Pancreas (tissue), 10 donors: ENCODE measurements at regions not wholly inside any gene's neighbourhood (a gene's known extent, or its start where the extent isn't known, plus 50 kb on each side); places are given as distances from the start of the nearest gene placed in this dataset.

Experiments used
- ATAC-seq, 4 donors: fragments of 200-7000 bp; cut with Tn5 transposase; one replicate each; pipeline versions ENCODE4 v1.8.0 to v1.9.1; 2020; ENCODE audit warnings: mild to moderate bottlenecking in 4 of 4, moderate library complexity in 4 of 4
- DNase-seq, 6 donors: peaks; one replicate each; pipeline ENCODE4 v3.0.0-alpha.2; 2020
- FAIRE-seq: peaks from 2 replicates; lab custom pipeline; 2012; peaks lifted over from hg19 to GRCh38; lab: Jason Lieb, UNC
- H3K27ac ChIP-seq, 4 donors: fragments of 200-600 bp; sonication (generic); 1 replicate in 3 of 4; 2 replicates in 1 of 4; pipeline versions ENCODE4 v1.5.0 to v1.8.0; 2020
- H3K27me3 ChIP-seq, 4 donors: fragments of 200-600 bp; one replicate each; pipeline ENCODE4 v1.8.0; 2021
- H3K36me3 ChIP-seq, 3 donors: fragments of 200-600 bp; sonication (generic) in 1 of 3; one replicate each; pipeline versions ENCODE4 v1.5.0 to v1.8.0; 2020 to 2021
- H3K4me1 ChIP-seq, 3 donors: fragments of 200-600 bp; one replicate each; pipeline ENCODE4 v1.8.0; 2021
- H3K4me3 ChIP-seq, 4 donors: fragments of 200-600 bp; sonication (generic) in 2 of 4; one replicate each; pipeline versions ENCODE4 v1.5.0 to v1.8.0; 2020 to 2021
- H3K9me3 ChIP-seq, 4 donors: fragments of 200-600 bp; one replicate each; pipeline ENCODE4 v1.8.0; 2021
- WGBS, 2 donors: extraction: QIAGEN DNeasy Blood & Tissue Kit; methylation state at CpG; one replicate each; pipeline ENCODE4 v1.1.7; 2013; 5-methylcytosine and 5-hydroxymethylcytosine counted together
- intact Hi-C, 3 donors: fragments of 100-400 bp; cut with DNase I; formaldehyde crosslinking; loops; one replicate each; pipeline versions ENCODE4 v1.11.1 to v1.14.2; 2022
- TF ChIP-seq, protein P1 (sequence below), 4 donors: fragments of 200-600 bp; sonication (generic) in 3 of 4; IDR thresholded peaks; one replicate each; pipeline versions ENCODE4 v1.5.0 to v1.8.0; 2021; ENCODE audit warnings: antibody characterized with exemption in 4 of 4
- donor health status: healthy with polysubstance abuse.
- donor health status: DM: no; HTN: no; CAD: no; lungs with moderate emphysema.
- donor health status: DM: no; HTN: no; CAD: no.
- donor health status: control.
- donor health status: control.
- donor health status: Bipolar disorder and iron deficiency.
- donor health status: DM: yes; HTN: yes; CAD: no.
- donor health status: DM: no; HTN: no; CAD: no.
- donor health status: DM: no; HTN: no; CAD: no.
- donor health status: DM: yes; HTN: yes; CAD: no.

DNA sequence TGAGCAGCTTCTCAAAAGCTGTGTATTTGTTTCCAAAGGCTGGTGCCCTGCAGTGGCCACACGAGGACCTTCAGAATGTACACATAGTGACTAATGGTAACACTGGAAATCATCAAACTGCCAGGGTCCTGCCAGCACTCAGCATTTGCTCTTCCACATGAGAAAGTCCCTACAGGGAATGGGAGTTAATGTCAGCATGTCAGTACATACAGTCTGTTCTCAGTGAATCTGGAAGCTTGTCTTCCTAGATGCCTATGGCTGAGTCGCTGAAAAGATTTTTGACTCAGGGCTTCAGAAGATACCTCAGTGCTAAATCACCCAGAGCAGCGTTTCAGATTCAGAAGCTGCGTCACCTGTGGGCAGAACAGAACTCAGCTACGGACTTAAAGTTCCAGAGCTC lies 108.2 kb downstream of the CDC7 start:
- no peak overlapping the region for H3K4me3 ChIP-seq
- no peak overlapping the region for H3K27ac ChIP-seq
- 78 to 80% methylated on average over 5 of the region's 5 CpGs for WGBS, 2 donors
- ATAC-seq (no peak), DNase-seq (no peak), FAIRE-seq (no peak)
- no peaks in the 10 kb centered on the region for H3K36me3 ChIP-seq
- H3K4me1 ChIP-seq = no peaks in the 10 kb centered on the region
- TF ChIP-seq, protein P1, sequence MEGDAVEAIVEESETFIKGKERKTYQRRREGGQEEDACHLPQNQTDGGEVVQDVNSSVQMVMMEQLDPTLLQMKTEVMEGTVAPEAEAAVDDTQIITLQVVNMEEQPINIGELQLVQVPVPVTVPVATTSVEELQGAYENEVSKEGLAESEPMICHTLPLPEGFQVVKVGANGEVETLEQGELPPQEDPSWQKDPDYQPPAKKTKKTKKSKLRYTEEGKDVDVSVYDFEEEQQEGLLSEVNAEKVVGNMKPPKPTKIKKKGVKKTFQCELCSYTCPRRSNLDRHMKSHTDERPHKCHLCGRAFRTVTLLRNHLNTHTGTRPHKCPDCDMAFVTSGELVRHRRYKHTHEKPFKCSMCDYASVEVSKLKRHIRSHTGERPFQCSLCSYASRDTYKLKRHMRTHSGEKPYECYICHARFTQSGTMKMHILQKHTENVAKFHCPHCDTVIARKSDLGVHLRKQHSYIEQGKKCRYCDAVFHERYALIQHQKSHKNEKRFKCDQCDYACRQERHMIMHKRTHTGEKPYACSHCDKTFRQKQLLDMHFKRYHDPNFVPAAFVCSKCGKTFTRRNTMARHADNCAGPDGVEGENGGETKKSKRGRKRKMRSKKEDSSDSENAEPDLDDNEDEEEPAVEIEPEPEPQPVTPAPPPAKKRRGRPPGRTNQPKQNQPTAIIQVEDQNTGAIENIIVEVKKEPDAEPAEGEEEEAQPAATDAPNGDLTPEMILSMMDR (IDR thresholded peaks at IDR 0.05) = no peak
- no peaks in the 10 kb centered on the region for H3K27me3 ChIP-seq
- no peaks in the 10 kb centered on the region for H3K9me3 ChIP-seq
- intact Hi-C loops = no loop called here

DNA sequence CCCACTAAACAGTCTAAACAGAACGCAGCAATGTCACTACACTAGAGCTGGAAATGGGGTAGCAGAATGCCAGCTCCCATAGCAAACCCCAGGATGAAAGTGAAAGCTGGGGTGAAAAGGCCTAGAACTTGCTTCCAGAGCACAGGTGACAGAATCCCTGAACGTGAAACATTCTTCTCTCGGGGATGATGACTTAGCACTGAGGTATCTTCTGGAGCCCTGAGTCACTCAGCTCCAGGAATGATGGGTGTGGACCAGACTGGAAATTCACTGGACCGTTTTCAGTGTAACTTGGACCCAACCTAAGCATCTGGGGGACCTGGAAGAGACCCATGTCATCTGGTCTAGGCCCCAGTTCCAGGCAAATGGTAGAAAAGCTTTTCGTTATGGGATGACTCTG lies 108.9 kb downstream of the CDC7 start:
- DNase-seq (no peak), ATAC-seq (no peak), FAIRE-seq (no peak)
- no peaks in the 10 kb centered on the region for H3K9me3 ChIP-seq
- H3K27ac ChIP-seq = no peak overlapping the region
- no peaks in the 10 kb centered on the region for H3K27me3 ChIP-seq
- intact Hi-C loops = no loop called here
- no peak overlapping the region for H3K4me3 ChIP-seq
- WGBS, 2 donors = 73 to 79% methylated on average over 5 of the region's 5 CpGs
- H3K36me3 ChIP-seq = no peaks in the 10 kb centered on the region
- no peaks in the 10 kb centered on the region for H3K4me1 ChIP-seq
- TF ChIP-seq, protein P1 (IDR thresholded peaks at IDR 0.05) = no peak

DNA sequence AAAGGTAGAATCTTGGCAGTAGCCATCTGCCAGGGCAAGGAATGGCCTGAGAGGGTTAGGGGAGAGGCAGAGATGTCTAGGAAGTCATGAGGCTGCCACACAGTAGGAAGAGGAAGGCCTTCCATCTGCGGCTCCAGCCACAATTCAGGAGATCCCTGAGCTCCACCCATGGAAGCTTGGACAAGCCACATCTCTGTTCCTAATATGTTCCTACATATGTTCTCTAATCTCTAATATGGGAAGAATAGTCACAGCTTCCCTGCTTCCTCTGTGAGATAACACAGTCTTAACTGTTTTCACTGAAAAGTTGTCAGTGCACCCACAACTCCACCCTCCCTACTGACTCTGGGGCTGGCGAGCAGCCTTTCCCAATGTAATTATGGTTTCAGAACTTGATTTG lies 109.5 kb downstream of the CDC7 start:
- WGBS, 2 donors = 94 to 95% methylated on average over 2 of the region's 2 CpGs
- TF ChIP-seq, protein P1 (IDR thresholded peaks at IDR 0.05) = no peak
- FAIRE-seq = no peak
- Histone ChIP-seq H3K27ac (no peak overlapping the region), H3K27me3 (no peaks in the 10 kb centered on the region), H3K36me3 (no peaks in the 10 kb centered on the region), H3K4me3 (no peak overlapping the region), H3K9me3 (no peaks in the 10 kb centered on the region), H3K4me1 (no peaks in the 10 kb centered on the region)
- no peak for ATAC-seq
- intact Hi-C loops = loop anchor here in 1 of 3 donors (10.0 kb wide), 1 partner anchor 315 kb away; no protein-coding TSS in a partner anchor
- no peak for DNase-seq

DNA sequence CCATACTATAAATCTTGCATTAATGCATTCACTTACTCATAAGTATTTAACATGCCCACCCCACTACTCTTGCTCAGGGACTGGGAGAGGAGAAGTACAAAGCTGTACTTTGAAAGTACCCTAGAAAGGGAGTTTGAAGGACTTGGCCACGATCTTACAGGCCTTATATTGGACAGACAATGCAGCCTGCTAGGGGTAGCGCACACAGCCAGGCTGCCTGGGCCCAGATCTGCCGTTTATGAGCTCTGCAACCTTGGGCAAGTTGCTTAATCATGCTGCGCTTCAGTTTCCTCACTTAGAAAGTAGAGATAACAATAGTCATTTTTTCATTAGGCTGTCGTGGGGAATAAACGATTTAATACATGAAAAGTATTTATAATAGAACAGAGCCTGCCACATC lies 110.1 kb downstream of the CDC7 start:
- Histone ChIP-seq H3K4me3 (no peak overlapping the region), H3K9me3 (no peaks in the 10 kb centered on the region), H3K36me3 (no peaks in the 10 kb centered on the region), H3K4me1 (no peaks in the 10 kb centered on the region), H3K27ac (no peak overlapping the region), H3K27me3 (no peaks in the 10 kb centered on the region)
- TF ChIP-seq, protein P1 (IDR thresholded peaks at IDR 0.05) = no peak
- 63 to 71% methylated on average over 6 of the region's 6 CpGs for WGBS, 2 donors
- FAIRE-seq (no peak), ATAC-seq (no peak), DNase-seq (no peak)
- intact Hi-C loops = loop anchor here in 1 of 3 donors (10.0 kb wide), 1 partner anchor 314 kb away; no protein-coding TSS in a partner anchor

DNA sequence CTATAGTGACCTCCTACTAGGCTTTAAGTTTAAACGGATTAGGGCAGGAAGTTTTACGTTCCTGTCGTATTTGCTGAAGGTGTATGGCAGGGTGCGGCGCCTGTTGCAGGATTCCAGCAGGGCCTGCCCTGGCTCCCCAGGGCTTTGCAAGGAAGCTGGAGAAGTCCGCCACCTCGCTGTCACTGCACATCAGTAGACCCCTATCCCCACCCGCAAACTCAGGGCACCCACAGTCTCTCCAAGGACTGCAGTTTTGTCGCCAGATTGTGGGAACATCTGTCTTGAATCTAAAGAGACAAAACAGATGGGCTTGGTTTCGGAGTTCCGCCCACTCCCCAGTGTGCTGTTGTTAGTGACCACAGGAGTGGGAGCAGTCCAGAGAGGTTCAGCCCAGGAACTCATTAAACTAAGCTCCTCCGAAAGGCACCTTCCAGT lies 110.8 kb downstream of the CDC7 start:
- no peak overlapping the region for H3K27ac ChIP-seq
- intact Hi-C loops = loop anchor here in 1 of 3 donors (10.0 kb wide), 1 partner anchor 313 kb away; no protein-coding TSS in a partner anchor
- 71 to 82% methylated on average over 12 of the region's 12 CpGs for WGBS, 2 donors

More for the DNA sequence above, 110.8 kb downstream of the CDC7 start:
- TF ChIP-seq, protein P1 (IDR thresholded peaks at IDR 0.05) = no peak
- H3K27me3 ChIP-seq = no peaks in the 10 kb centered on the region
- DNase-seq (no peak), ATAC-seq (no peak), FAIRE-seq (no peak)
- no peak overlapping the region for H3K4me3 ChIP-seq
- no peaks in the 10 kb centered on the region for H3K9me3 ChIP-seq
- no peaks in the 10 kb centered on the region for H3K36me3 ChIP-seq
- H3K4me1 ChIP-seq = no peaks in the 10 kb centered on the region
